ENCODE measurements at regions not wholly inside any gene's neighbourhood (a gene's known extent, or its start where the extent isn't known, plus 50 kb on each side); places are given as distances from the start of the nearest gene placed in this dataset.

GRCh38 chr7:45296748-45297147 is 139.2 kb downstream of the RAMP3 start:
- H3K9me3 ChIP-seq (ENCODE audit: low read length): no peaks in the 10 kb centered on the region
- no peak overlapping the region for H3K27ac ChIP-seq (ENCODE audit: low read length)
- TF ChIP-seq EP300 (conservative IDR thresholded peaks at IDR 0.05; ENCODE audit: poor library complexity, severe bottlenecking) (no peak), SMC3 (conservative IDR thresholded peaks at IDR 0.05; ENCODE audit: poor library complexity) (no peak), TAF1 (IDR thresholded peaks at IDR 0.05; ENCODE audit: low read depth) (no peak), REST (IDR thresholded peaks at IDR 0.05; ENCODE audit: borderline replicate concordance) (no peak), POLR2AphosphoS5 (IDR thresholded peaks at IDR 0.05) (no peak), RAD21 (conservative IDR thresholded peaks at IDR 0.05) (no peak), EZH2 (IDR thresholded peaks at IDR 0.05; ENCODE audit: borderline replicate concordance, insufficient read depth, low read length, poor library complexity, severe bottlenecking) (no peak), MXI1 (conservative IDR thresholded peaks at IDR 0.05; ENCODE audit: poor library complexity, severe bottlenecking) (no peak), CTCF (IDR thresholded peaks at IDR 0.05; ENCODE audit: poor library complexity, severe bottlenecking) (no peak)
- no peaks in the 10 kb centered on the region for H3K9me2 ChIP-seq (ENCODE audit: insufficient read depth, low read length)
- no peaks in the 10 kb centered on the region for H3F3A ChIP-seq (ENCODE audit: insufficient read depth, low read length, poor library complexity, severe bottlenecking)
- H4K20me1 ChIP-seq (ENCODE audit: insufficient read depth): no peaks in the 10 kb centered on the region
- H3K36me3 ChIP-seq (ENCODE audit: insufficient read depth, low read length): no peaks in the 10 kb centered on the region
- H3K27me3 ChIP-seq (ENCODE audit: insufficient read depth, low read depth, low read length): no peaks in the 10 kb centered on the region
- H2AFZ ChIP-seq (ENCODE audit: low read depth, low read length): no peak overlapping the region
- H3K79me2 ChIP-seq (replicated peaks; ENCODE audit: insufficient read depth, low read length): no peaks in the 10 kb centered on the region
- no peak overlapping the region for H3K4me3 ChIP-seq (ENCODE audit: low read length)
- H3K9ac ChIP-seq (ENCODE audit: low read length): no peak overlapping the region
- no peak overlapping the region for H3K4me2 ChIP-seq (ENCODE audit: low read length)

- Histone ChIP-seq H3K79me2 (replicated peaks; ENCODE audit: insufficient read depth, low read length) (no peaks in the 10 kb centered on the region), H3K4me2 (ENCODE audit: low read length) (no peak overlapping the region), H3K9me2 (ENCODE audit: insufficient read depth, low read length) (no peaks in the 10 kb centered on the region), H3K4me3 (ENCODE audit: low read length) (no peak overlapping the region), H3K36me3 (ENCODE audit: insufficient read depth, low read length) (no peaks in the 10 kb centered on the region), H3K27ac (ENCODE audit: low read length) (no peak overlapping the region), H3K9me3 (ENCODE audit: low read length) (no peaks in the 10 kb centered on the region), H3K9ac (ENCODE audit: low read length) (no peak overlapping the region), H3F3A (ENCODE audit: insufficient read depth, low read length, poor library complexity, severe bottlenecking) (no peaks in the 10 kb centered on the region), H2AFZ (ENCODE audit: low read depth, low read length) (no peak overlapping the region), H3K27me3 (ENCODE audit: insufficient read depth, low read depth, low read length) (no peaks in the 10 kb centered on the region), H4K20me1 (ENCODE audit: insufficient read depth) (no peaks in the 10 kb centered on the region)
- no peak for TF ChIP-seq EP300 (conservative IDR thresholded peaks at IDR 0.05; ENCODE audit: poor library complexity, severe bottlenecking)
- no peak for TF ChIP-seq SMC3 (conservative IDR thresholded peaks at IDR 0.05; ENCODE audit: poor library complexity)
- no peak for TF ChIP-seq TAF1 (IDR thresholded peaks at IDR 0.05; ENCODE audit: low read depth)
- TF ChIP-seq MXI1 (conservative IDR thresholded peaks at IDR 0.05; ENCODE audit: poor library complexity, severe bottlenecking): no peak
- no peak for TF ChIP-seq CTCF (IDR thresholded peaks at IDR 0.05; ENCODE audit: poor library complexity, severe bottlenecking)
- no peak for TF ChIP-seq RAD21 (conservative IDR thresholded peaks at IDR 0.05)
- TF ChIP-seq REST (IDR thresholded peaks at IDR 0.05; ENCODE audit: borderline replicate concordance): no peak
- no peak for TF ChIP-seq POLR2AphosphoS5 (IDR thresholded peaks at IDR 0.05)
- no peak for TF ChIP-seq EZH2 (IDR thresholded peaks at IDR 0.05; ENCODE audit: borderline replicate concordance, insufficient read depth, low read length, poor library complexity, severe bottlenecking)
These were observed 149.2 kb downstream of the RAMP3 start for GRCh38 chr7:45306752-45307305.

Data from neural cell (in vitro differentiated cells).